ENCODE measurements at regions not wholly inside any gene's neighbourhood (a gene's known extent, or its start where the extent isn't known, plus 50 kb on each side); places are given as distances from the start of the nearest gene placed in this dataset.

DNA sequence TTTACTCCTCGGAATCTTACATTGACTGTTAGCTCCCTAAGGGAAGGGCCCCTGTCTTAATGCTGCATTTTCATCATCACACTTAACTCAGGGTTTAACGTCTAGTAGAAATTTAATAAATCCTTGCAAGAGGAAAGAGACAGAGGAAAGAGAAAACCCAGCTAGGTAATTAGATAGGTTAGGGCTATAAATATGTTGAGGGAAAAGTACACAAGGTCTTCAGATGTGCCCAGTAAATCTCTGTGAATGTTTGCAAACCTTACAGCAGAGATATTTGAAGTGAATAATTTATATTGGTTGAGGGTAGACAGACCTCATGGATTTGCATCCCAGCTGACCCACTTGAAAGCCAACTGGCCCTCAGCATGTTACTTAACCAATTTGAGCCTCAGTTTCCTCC, 315.5 kb upstream of the NPVF start:
- TF ChIP-seq EZH2 (IDR thresholded peaks at IDR 0.05), result no peak
- no peak for TF ChIP-seq POLR2AphosphoS5 (IDR thresholded peaks at IDR 0.05; ENCODE audit: borderline replicate concordance, low read depth, low read length)

Measured in SK-N-MC (cell line).